EH (cell line): ENCODE measurements at regions not wholly inside any gene's neighbourhood (a gene's known extent, or its start where the extent isn't known, plus 50 kb on each side); places are given as distances from the start of the nearest gene placed in this dataset.

ENCODE experiments used
- DNase-seq: peaks from one replicate; pipeline ENCODE4 v3.0.0-alpha.2; 2015; ENCODE audit warnings: low read depth

- DNase-seq: no peak
Measured at GRCh38 chr2:176679061-176679669, 409.9 kb downstream of the MTX2 start.

GRCh38 chr2:176680916-176681516 is 411.8 kb downstream of the MTX2 start:
- DNase-seq: peak; percentile 4

GRCh38 chr2:176681584-176682115 is 412.4 kb downstream of the MTX2 start:
- no peak for DNase-seq

DNA sequence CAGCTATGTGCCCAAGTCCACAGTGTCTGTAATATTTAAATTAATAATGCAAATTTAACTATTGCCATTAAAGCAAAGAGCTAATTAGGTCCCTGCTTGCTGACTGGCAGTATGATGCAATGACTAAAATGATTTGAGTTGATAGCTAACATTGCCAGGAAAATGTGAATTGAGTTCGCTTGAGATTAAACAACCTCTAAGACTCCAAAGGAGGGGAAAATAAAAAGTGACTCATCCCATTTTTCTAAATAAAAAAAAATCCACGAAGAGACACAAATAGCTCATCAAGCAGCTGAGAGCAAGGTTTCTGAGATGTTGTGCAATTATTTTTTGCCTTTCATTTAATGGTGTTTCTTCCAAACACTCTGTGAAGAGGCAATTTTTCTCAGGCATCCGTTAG is 413.0 kb downstream of the MTX2 start:
- peak; percentile 12 for DNase-seq

DNA sequence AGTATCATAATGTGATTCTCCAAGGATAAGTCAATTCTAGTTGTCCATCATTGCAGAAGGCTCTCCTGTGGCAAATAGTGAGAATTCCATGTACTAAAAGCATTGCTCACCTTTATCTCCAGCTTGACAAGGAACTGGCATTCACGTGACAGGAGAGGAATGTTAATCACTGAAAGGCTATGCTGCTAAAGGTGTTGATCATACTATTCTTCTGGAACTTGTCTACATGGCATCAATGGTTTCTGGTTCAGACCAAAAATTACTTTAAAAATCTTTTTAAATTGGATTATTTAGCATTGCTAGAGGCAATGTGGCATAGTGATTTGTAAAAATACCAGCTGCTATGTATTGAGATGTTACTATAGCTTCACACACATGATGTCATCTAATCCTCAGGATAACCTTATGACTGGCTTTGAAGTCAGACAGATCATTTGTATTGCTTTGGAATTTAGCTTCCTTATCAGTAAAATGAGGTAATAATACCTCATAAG is 414.4 kb downstream of the MTX2 start:
- DNase-seq: no peak

DNA sequence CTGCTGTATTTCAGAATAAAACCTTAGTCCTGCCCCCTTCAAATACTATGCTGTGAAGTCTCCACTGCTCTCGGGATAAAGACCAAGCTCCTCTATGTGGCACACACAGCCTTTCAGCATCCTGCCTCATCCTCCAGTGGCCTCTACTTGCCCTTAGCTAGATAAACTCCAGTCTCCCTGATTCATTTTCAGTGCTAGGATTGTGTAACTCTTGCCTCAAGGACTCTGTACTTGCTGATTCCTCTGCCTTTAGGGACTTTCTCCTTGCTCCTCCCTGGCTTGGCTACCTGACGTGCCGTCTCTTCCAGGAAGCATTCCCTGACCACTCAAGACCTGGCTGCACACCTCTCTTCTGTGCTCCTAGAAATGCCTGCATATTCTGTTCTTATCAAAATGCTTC is 416.7 kb downstream of the MTX2 start:
- DNase-seq: no peak

GRCh38 chr2:176686328-176686727 is 417.1 kb downstream of the MTX2 start:
- no peak for DNase-seq

GRCh38 chr2:176687342-176687741 is 418.1 kb downstream of the MTX2 start:
- no peak for DNase-seq

- DNase-seq: no peak
Measured at GRCh38 chr2:176687944-176688343, 418.7 kb downstream of the MTX2 start.

DNA sequence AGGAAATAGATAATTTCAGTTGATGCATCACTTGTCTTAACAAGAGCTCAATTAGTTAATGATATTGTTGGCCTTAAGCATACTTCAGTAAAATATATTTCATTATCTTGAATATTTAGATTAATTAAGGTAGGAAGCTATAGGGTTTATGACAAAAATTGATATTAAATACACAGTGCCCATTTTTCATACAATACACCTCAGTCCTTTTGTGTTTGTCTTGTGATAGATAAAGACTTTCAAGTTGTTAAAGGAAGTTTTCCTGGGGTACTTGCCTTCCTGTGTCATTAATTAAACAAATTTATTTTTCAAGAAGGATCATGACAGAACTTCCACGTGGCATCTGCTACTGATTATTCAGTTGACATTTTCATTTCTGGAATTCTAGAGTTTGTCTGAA is 420.5 kb downstream of the MTX2 start:
- no peak for DNase-seq

- no peak for DNase-seq
Measured at GRCh38 chr2:176691471-176691870, 422.2 kb downstream of the MTX2 start.

DNA sequence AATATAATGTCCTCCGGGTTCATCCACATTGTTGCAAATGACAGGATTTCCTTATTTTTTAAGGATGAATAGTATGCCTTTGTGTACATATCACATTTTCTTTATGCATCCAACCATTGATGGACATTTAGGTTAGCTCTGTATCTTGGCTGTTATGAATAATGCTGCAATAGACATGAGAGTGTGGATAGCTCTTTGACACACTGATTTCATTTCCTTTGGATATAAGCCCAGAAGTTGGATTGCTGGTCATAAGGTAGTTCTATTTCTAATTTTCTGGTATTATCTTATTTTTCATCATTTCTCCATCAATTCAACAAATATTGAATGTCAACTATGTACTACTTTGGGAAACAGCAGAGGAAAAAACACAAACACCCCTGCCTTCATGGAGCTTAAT is 423.3 kb downstream of the MTX2 start:
- no peak for DNase-seq

DNA sequence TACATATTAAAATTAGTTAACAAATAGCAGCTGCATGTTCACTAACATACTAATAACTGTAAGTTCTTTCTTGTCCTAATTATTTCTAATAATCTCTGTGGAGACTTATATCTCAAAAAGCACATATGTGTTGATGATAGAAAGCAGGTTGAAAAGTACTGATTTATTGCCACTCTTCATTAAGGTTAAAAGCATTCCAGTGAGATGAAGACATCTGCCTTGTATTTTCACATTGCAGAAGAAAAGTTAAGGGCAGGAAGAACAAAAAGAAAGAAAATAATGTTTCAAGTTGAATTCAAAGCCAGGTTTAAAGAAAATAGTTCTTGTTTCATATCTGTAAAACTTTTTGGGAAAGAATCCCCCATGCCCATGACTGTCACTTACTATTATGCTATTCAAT is 429.9 kb downstream of the MTX2 start:
- DNase-seq: no peak

GRCh38 chr2:176699644-176700043 is 430.4 kb downstream of the MTX2 start:
- DNase-seq: no peak

- DNase-seq: no peak
Measured at GRCh38 chr2:176702131-176702530, 432.9 kb downstream of the MTX2 start.

DNA sequence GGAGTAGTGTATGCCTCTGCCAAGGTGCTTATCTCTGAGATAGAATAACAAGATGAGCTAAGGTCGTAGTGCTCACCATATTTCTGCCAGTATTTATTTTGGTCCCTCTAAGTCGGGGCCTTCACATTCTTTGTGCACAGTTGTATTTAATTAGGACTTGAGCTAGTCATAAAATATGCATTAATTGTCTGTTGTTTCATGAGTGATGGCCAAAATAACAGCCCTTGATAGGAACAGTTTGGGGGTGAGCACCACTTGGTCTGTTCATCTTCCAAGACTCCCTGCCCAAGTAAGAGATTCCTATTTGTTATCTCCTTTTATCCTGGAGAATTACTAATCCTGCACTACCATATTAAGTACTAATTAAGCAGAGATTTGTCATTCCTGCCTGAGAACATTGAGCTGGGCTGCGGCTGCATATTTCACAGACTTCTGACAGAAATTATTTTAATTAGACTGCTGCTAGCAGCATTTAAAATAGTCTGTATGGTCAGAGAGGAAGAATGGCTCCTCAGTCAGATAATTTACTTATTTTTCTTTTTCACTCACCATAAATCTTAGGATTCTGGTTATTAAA is 435.1 kb downstream of the MTX2 start:
- DNase-seq: peak; percentile 4

- DNase-seq: peak; percentile 22
Measured at GRCh38 chr2:176709149-176709951, 440.1 kb downstream of the MTX2 start.

DNA sequence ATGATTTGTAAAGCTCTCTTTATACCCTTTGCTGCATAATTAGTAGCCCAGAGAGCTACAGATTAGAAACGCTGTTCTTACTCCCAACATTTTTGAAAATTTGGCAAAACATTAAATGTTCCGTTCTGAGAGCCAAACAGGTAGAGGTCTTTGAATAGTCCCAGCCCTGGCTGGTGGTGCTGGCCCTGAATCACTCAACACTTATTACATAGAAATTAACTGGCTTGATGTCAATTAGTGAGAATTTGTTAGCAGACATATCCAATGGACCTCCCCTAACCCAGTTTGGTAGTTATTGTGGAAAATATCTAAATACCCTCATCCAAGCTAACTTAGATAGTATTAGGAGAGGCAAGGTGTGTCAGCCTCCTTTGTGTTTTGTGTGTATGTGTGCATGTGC is 440.7 kb downstream of the MTX2 start:
- DNase-seq: no peak

- no peak for DNase-seq
Measured at GRCh38 chr2:176710657-176711186, 441.5 kb downstream of the MTX2 start.

DNA sequence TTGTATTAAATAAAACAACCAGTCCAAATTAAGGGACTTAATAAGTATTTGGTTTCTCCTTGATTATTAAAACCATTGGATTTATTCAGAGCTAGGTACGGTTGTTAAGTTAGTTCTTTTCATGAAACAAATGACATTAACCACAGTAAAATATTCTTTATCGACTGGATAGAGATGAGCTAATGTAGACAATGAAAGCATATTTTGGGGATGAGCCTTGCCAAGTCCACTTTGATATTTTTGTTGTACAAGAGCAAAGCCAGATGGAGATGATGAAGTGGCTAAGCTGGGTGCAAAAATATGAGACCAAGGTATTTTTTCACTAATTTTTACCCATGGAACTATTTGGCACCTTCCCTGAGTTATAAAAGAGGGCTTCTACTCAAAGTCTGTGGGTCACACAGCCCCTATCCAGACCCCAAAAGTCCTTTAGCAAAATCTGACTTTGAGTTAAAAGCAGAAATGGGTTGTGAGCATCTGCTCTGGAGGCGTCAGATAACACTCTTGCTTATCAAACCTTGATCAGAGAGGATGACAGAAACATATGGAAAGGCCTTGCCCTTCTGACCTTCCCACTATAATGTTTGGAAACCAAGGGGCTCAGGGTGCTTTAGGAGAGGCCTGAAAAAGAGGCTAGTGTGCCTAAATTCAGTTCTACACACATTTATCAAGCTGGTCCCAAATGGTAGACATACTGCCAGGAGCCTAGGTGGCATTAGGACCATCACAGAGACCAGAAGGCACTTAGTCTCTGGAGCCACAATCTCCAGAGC is 456.8 kb downstream of the MTX2 start:
- DNase-seq: no peak

DNA sequence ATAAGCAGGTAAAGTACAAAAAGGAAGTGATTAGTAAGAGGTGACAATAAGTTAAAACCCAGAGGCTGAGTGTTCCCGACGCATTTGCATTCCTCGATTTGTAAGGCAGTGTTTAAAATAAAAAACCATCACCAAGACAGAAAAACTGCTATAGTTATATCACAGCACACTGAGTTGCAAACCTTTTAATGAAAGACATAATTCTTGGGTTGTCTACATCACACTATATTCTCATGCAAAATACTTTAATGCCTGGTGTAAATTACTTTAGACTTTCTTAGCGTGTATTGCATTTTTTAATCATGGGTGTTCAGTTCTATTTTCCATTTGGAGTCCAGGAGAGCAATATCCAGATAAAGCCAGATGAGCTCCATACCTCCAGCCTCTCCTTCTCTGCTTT is 458.5 kb downstream of the MTX2 start:
- no peak for DNase-seq
